ENCODE measurements at regions not wholly inside any gene's neighbourhood (a gene's known extent, or its start where the extent isn't known, plus 50 kb on each side); places are given as distances from the start of the nearest gene placed in this dataset.
A peak's percentile ranks its signal among the peaks of the same experiment; 100 is the strongest.

- Mint-ChIP-seq H3K4me3 (no peak overlapping the region), H3K27ac (no peak overlapping the region), H3K4me1 (no peaks in the 10 kb centered on the region), H3K27me3 (peaks cover 19 to 54% of the 10 kb centered on the region in 2 donors), H3K36me3 (no peaks in the 10 kb centered on the region), H3K9me3 (peaks cover 0 to 6% (median 0%) of the 10 kb centered on the region in 5 donors)
- Histone ChIP-seq H3K4me1 (ENCODE audit: insufficient read depth, low read length) (no peaks in the 10 kb centered on the region), H3K27me3 (ENCODE audit: insufficient read depth, low read length, poor library complexity, severe bottlenecking) (no peaks in the 10 kb centered on the region), H3K27ac (ENCODE audit: low read depth, low read length) (no peak overlapping the region), H3K4me3 (ENCODE audit: low read length) (no peak overlapping the region), H3K9me3 (ENCODE audit: low read length) (no peaks in the 10 kb centered on the region), H3K36me3 (ENCODE audit: insufficient read depth, low read length) (no peaks in the 10 kb centered on the region)
- no peak for DNase-seq
- ChIA-PET POLR2A (no interaction called here), CTCF (no interaction called here)
Measured at GRCh38 chr14:101005447-101005846, 101.9 kb upstream of the RTL1 start.

GRCh38 chr14:101006008-101006407, 102.5 kb upstream of the RTL1 start:
- no peaks in the 10 kb centered on the region for H3K9me3 ChIP-seq (ENCODE audit: low read length)
- no peak overlapping the region for H3K4me3 ChIP-seq (ENCODE audit: low read length)
- POLR2A ChIA-PET: no interaction called here
- Mint-ChIP-seq H3K36me3 (no peaks in the 10 kb centered on the region), H3K27me3 (peaks cover 22 to 48% of the 10 kb centered on the region in 2 donors), H3K27ac (no peak overlapping the region), H3K4me1 (no peaks in the 10 kb centered on the region), H3K4me3 (no peak overlapping the region), H3K9me3 (peaks cover 0 to 6% (median 0%) of the 10 kb centered on the region in 5 donors)
- H3K36me3 ChIP-seq (ENCODE audit: insufficient read depth, low read length): no peaks in the 10 kb centered on the region
- no peak for DNase-seq
- CTCF ChIA-PET: no interaction called here
- no peaks in the 10 kb centered on the region for H3K27me3 ChIP-seq (ENCODE audit: insufficient read depth, low read length, poor library complexity, severe bottlenecking)
- no peaks in the 10 kb centered on the region for H3K4me1 ChIP-seq (ENCODE audit: insufficient read depth, low read length)
- H3K27ac ChIP-seq (ENCODE audit: low read depth, low read length): no peak overlapping the region

GRCh38 chr14:101007004-101007614, 103.6 kb upstream of the RTL1 start:
- CTCF ChIA-PET: no interaction called here
- no peaks in the 10 kb centered on the region for H3K36me3 Mint-ChIP-seq
- H3K4me3 Mint-ChIP-seq: no peak overlapping the region
- Histone ChIP-seq H3K4me3 (ENCODE audit: low read length) (no peak overlapping the region), H3K4me1 (ENCODE audit: insufficient read depth, low read length) (no peaks in the 10 kb centered on the region), H3K27ac (ENCODE audit: low read depth, low read length) (no peak overlapping the region), H3K9me3 (ENCODE audit: low read length) (no peaks in the 10 kb centered on the region), H3K27me3 (ENCODE audit: insufficient read depth, low read length, poor library complexity, severe bottlenecking) (no peaks in the 10 kb centered on the region), H3K36me3 (ENCODE audit: insufficient read depth, low read length) (no peaks in the 10 kb centered on the region)
- no peak overlapping the region for H3K27ac Mint-ChIP-seq
- POLR2A ChIA-PET: no interaction called here
- no peaks in the 10 kb centered on the region for H3K4me1 Mint-ChIP-seq
- H3K9me3 Mint-ChIP-seq: peaks cover under 1 to 10% (median 5%) of the 10 kb centered on the region in 5 donors
- H3K27me3 Mint-ChIP-seq: peaks cover 25 to 44% of the 10 kb centered on the region in 2 donors
- no peak for DNase-seq

- POLR2A ChIA-PET: no interaction called here
- Mint-ChIP-seq H3K4me1 (no peaks in the 10 kb centered on the region), H3K27ac (no peak overlapping the region), H3K9me3 (peaks cover 6 to 16% (median 7%) of the 10 kb centered on the region in 5 donors), H3K36me3 (no peaks in the 10 kb centered on the region), H3K4me3 (no peak overlapping the region), H3K27me3 (peaks cover 25 to 40% of the 10 kb centered on the region in 2 donors)
- DNase-seq: no peak
- H3K27me3 ChIP-seq (ENCODE audit: insufficient read depth, low read length, poor library complexity, severe bottlenecking): no peaks in the 10 kb centered on the region
- no peak overlapping the region for H3K27ac ChIP-seq (ENCODE audit: low read depth, low read length)
- H3K4me1 ChIP-seq (ENCODE audit: insufficient read depth, low read length): no peaks in the 10 kb centered on the region
- H3K36me3 ChIP-seq (ENCODE audit: insufficient read depth, low read length): no peaks in the 10 kb centered on the region
- CTCF ChIA-PET: no interaction called here
- H3K9me3 ChIP-seq (ENCODE audit: low read length): no peaks in the 10 kb centered on the region
- no peak overlapping the region for H3K4me3 ChIP-seq (ENCODE audit: low read length)
Measured at GRCh38 chr14:101007765-101008164, 104.2 kb upstream of the RTL1 start.

- no peaks in the 10 kb centered on the region for H3K36me3 Mint-ChIP-seq
Measured at GRCh38 chr14:101008196-101008595, 104.7 kb upstream of the RTL1 start.

GRCh38 chr14:101008631-101009336, 105.3 kb upstream of the RTL1 start:
- Mint-ChIP-seq H3K9me3 (peaks cover 6 to 18% (median 10%) of the 10 kb centered on the region in 5 donors), H3K27ac (no peak overlapping the region)

More at GRCh38 chr14:101008196-101008595, 104.7 kb upstream of the RTL1 start:
- H3K9me3 ChIP-seq (ENCODE audit: low read length): no peaks in the 10 kb centered on the region
- H3K4me3 ChIP-seq (ENCODE audit: low read length): no peak overlapping the region
- DNase-seq: no peak
- H3K27me3 ChIP-seq (ENCODE audit: insufficient read depth, low read length, poor library complexity, severe bottlenecking): no peaks in the 10 kb centered on the region
- ChIA-PET POLR2A (no interaction called here), CTCF (no interaction called here)
- H3K27ac Mint-ChIP-seq: no peak overlapping the region
- no peak overlapping the region for H3K27ac ChIP-seq (ENCODE audit: low read depth, low read length)
- H3K4me3 Mint-ChIP-seq: no peak overlapping the region
- H3K4me1 ChIP-seq (ENCODE audit: insufficient read depth, low read length): no peaks in the 10 kb centered on the region
- H3K36me3 ChIP-seq (ENCODE audit: insufficient read depth, low read length): no peaks in the 10 kb centered on the region
- peaks cover 25 to 37% of the 10 kb centered on the region in 2 donors for H3K27me3 Mint-ChIP-seq
- no peaks in the 10 kb centered on the region for H3K4me1 Mint-ChIP-seq
- H3K9me3 Mint-ChIP-seq: peaks cover 6 to 18% (median 10%) of the 10 kb centered on the region in 5 donors

GRCh38 chr14:101009531-101009930, 106.0 kb upstream of the RTL1 start:
- Histone ChIP-seq H3K27me3 (ENCODE audit: insufficient read depth, low read length, poor library complexity, severe bottlenecking) (no peaks in the 10 kb centered on the region), H3K9me3 (ENCODE audit: low read length) (no peaks in the 10 kb centered on the region), H3K4me1 (ENCODE audit: insufficient read depth, low read length) (no peaks in the 10 kb centered on the region), H3K4me3 (ENCODE audit: low read length) (no peak overlapping the region), H3K27ac (ENCODE audit: low read depth, low read length) (no peak overlapping the region), H3K36me3 (ENCODE audit: insufficient read depth, low read length) (no peaks in the 10 kb centered on the region)
- Mint-ChIP-seq H3K36me3 (no peaks in the 10 kb centered on the region), H3K4me1 (no peaks in the 10 kb centered on the region), H3K27me3 (peaks cover 19 to 28% of the 10 kb centered on the region in 2 donors), H3K9me3 (peaks cover 6 to 18% (median 10%) of the 10 kb centered on the region in 5 donors), H3K4me3 (peak overlapping the region in 1 of 7 donors; percentile 44), H3K27ac (no peak overlapping the region)
- DNase-seq: no peak
- ChIA-PET CTCF (no interaction called here), POLR2A (no interaction called here)

More at GRCh38 chr14:101008631-101009336, 105.3 kb upstream of the RTL1 start:
- H3K4me3 ChIP-seq (ENCODE audit: low read length): no peak overlapping the region
- H3K4me1 ChIP-seq (ENCODE audit: insufficient read depth, low read length): no peaks in the 10 kb centered on the region
- H3K27ac ChIP-seq (ENCODE audit: low read depth, low read length): no peak overlapping the region
- CTCF ChIA-PET: no interaction called here
- no peak overlapping the region for H3K4me3 Mint-ChIP-seq
- no peak for DNase-seq
- H3K4me1 Mint-ChIP-seq: no peaks in the 10 kb centered on the region
- H3K36me3 ChIP-seq (ENCODE audit: insufficient read depth, low read length): no peaks in the 10 kb centered on the region
- no peaks in the 10 kb centered on the region for H3K27me3 ChIP-seq (ENCODE audit: insufficient read depth, low read length, poor library complexity, severe bottlenecking)
- no peaks in the 10 kb centered on the region for H3K9me3 ChIP-seq (ENCODE audit: low read length)
- POLR2A ChIA-PET: no interaction called here
- no peaks in the 10 kb centered on the region for H3K36me3 Mint-ChIP-seq
- peaks cover 25 to 35% of the 10 kb centered on the region in 2 donors for H3K27me3 Mint-ChIP-seq

- Mint-ChIP-seq H3K27me3 (peaks cover 17 to 21% of the 10 kb centered on the region in 2 donors), H3K27ac (peak overlapping the region in 1 of 8 donors; percentile 7)
- DNase-seq: no peak
Measured at GRCh38 chr14:101010293-101010692, 106.8 kb upstream of the RTL1 start.

More at GRCh38 chr14:101010293-101010692, 106.8 kb upstream of the RTL1 start:
- ChIA-PET CTCF (no interaction called here), POLR2A (no interaction called here)
- Histone ChIP-seq H3K36me3 (ENCODE audit: insufficient read depth, low read length) (no peaks in the 10 kb centered on the region), H3K4me1 (ENCODE audit: insufficient read depth, low read length) (no peaks in the 10 kb centered on the region), H3K9me3 (ENCODE audit: low read length) (no peaks in the 10 kb centered on the region), H3K27ac (ENCODE audit: low read depth, low read length) (no peak overlapping the region), H3K27me3 (ENCODE audit: insufficient read depth, low read length, poor library complexity, severe bottlenecking) (no peaks in the 10 kb centered on the region), H3K4me3 (ENCODE audit: low read length) (no peak overlapping the region)
- peaks cover 6 to 18% (median 10%) of the 10 kb centered on the region in 5 donors for H3K9me3 Mint-ChIP-seq
- H3K4me1 Mint-ChIP-seq: no peaks in the 10 kb centered on the region
- H3K4me3 Mint-ChIP-seq: no peak overlapping the region
- no peaks in the 10 kb centered on the region for H3K36me3 Mint-ChIP-seq
